ENCODE measurements at regions not wholly inside any gene's neighbourhood (a gene's known extent, or its start where the extent isn't known, plus 50 kb on each side); places are given as distances from the start of the nearest gene placed in this dataset.

GRCh38 chr13:107329991-107330390, 762.1 kb upstream of the ARGLU1 start:
- TF ChIP-seq, protein P1, sequence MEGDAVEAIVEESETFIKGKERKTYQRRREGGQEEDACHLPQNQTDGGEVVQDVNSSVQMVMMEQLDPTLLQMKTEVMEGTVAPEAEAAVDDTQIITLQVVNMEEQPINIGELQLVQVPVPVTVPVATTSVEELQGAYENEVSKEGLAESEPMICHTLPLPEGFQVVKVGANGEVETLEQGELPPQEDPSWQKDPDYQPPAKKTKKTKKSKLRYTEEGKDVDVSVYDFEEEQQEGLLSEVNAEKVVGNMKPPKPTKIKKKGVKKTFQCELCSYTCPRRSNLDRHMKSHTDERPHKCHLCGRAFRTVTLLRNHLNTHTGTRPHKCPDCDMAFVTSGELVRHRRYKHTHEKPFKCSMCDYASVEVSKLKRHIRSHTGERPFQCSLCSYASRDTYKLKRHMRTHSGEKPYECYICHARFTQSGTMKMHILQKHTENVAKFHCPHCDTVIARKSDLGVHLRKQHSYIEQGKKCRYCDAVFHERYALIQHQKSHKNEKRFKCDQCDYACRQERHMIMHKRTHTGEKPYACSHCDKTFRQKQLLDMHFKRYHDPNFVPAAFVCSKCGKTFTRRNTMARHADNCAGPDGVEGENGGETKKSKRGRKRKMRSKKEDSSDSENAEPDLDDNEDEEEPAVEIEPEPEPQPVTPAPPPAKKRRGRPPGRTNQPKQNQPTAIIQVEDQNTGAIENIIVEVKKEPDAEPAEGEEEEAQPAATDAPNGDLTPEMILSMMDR (IDR thresholded peaks at IDR 0.05; ENCODE audit: low read depth, low read length) = no peak
- TF ChIP-seq MYC (IDR thresholded peaks at IDR 0.05; ENCODE audit: low read depth, low read length) = no peak

Measured in NB4 (cell line).